ENCODE measurements at regions not wholly inside any gene's neighbourhood (a gene's known extent, or its start where the extent isn't known, plus 50 kb on each side); places are given as distances from the start of the nearest gene placed in this dataset.
"Not testable (repeated sequence)": the region's sequence is repeated elsewhere in the genome, so short reads cannot be mapped to it uniquely, and the experiment has no call there.

DNA sequence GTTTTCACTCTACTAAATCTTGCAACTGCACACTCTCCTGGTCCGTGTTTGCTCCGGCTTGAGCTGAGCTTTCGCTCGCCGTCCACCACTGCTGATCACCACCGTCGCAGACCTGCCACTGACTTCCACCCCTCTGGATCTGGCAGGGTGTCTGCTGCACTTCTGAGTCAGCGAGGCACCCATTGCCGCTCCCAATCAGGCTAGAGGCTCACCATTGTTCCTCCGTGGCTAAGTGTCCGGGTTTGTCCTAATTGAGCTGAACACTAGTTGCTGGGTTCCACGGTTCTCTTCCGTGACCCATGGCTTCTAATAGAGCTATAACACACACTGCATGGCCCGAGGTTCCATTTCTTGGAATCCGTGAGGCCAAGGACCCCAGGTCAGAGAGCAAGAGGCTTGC is 98.6 kb upstream of the GPR6 start:
- no peak for DNase-seq
- ATAC-seq (ENCODE audit: insufficient read depth, low read depth): no peak
- H4K20me1 ChIP-seq (ENCODE audit: insufficient read depth, low read length): no peaks in the 10 kb centered on the region

DNA sequence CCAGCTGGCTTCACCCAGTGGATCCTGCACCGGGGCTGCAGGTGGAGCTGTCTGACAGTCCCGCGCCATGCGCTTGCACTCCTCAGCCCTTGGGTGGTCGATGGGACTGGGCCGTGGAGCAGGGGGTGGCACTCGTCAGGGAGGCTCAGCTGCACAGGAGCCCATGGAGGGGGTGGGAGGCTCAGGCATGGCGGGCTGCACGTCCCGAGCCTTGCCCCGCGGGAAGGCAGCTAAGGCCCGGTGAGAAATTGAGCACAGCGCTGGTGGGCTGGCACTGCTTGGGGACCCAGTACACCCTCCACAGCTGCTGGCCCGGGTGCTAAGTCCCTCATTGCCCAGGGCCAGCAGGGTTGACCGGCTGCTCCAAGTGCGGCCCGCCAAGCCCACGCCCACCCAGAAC is 97.0 kb upstream of the GPR6 start:
- not testable (repeated sequence) for ATAC-seq (ENCODE audit: insufficient read depth, low read depth); H3K9me3 ChIP-seq (ENCODE audit: insufficient read depth, low read length, severe bottlenecking); H3K4me2 ChIP-seq (ENCODE audit: insufficient read depth, low read length); H3K36me3 ChIP-seq (ENCODE audit: insufficient read depth, low read length); H3K27ac ChIP-seq (ENCODE audit: low read length); H3K4me3 ChIP-seq (ENCODE audit: low read depth in 1 of 2, low read length in 2 of 2); H3K9ac ChIP-seq (ENCODE audit: low read depth, low read length); H4K20me1 ChIP-seq (ENCODE audit: insufficient read depth, low read length); DNase-seq; H2AFZ ChIP-seq (ENCODE audit: low read depth, low read length); H3K27me3 ChIP-seq (ENCODE audit: insufficient read depth, low read length, poor library complexity); H3K4me1 ChIP-seq (ENCODE audit: insufficient read depth, low read length); H3K79me2 ChIP-seq (ENCODE audit: insufficient read depth, low read length)

More for the DNA sequence above, 98.6 kb upstream of the GPR6 start:
- Histone ChIP-seq H3K9ac (ENCODE audit: low read depth, low read length) (no peak overlapping the region), H2AFZ (ENCODE audit: low read depth, low read length) (no peak overlapping the region), H3K79me2 (ENCODE audit: insufficient read depth, low read length) (no peaks in the 10 kb centered on the region), H3K9me3 (ENCODE audit: insufficient read depth, low read length, severe bottlenecking) (no peaks in the 10 kb centered on the region), H3K4me1 (ENCODE audit: insufficient read depth, low read length) (no peaks in the 10 kb centered on the region), H3K4me3 (ENCODE audit: low read depth in 1 of 2, low read length in 2 of 2) (no peak overlapping the region), H3K4me2 (ENCODE audit: insufficient read depth, low read length) (no peak overlapping the region), H3K36me3 (ENCODE audit: insufficient read depth, low read length) (no peaks in the 10 kb centered on the region), H3K27me3 (ENCODE audit: insufficient read depth, low read length, poor library complexity) (peaks cover 3% of the 10 kb centered on the region), H3K27ac (ENCODE audit: low read length) (no peak overlapping the region)
- TF ChIP-seq, protein P1, sequence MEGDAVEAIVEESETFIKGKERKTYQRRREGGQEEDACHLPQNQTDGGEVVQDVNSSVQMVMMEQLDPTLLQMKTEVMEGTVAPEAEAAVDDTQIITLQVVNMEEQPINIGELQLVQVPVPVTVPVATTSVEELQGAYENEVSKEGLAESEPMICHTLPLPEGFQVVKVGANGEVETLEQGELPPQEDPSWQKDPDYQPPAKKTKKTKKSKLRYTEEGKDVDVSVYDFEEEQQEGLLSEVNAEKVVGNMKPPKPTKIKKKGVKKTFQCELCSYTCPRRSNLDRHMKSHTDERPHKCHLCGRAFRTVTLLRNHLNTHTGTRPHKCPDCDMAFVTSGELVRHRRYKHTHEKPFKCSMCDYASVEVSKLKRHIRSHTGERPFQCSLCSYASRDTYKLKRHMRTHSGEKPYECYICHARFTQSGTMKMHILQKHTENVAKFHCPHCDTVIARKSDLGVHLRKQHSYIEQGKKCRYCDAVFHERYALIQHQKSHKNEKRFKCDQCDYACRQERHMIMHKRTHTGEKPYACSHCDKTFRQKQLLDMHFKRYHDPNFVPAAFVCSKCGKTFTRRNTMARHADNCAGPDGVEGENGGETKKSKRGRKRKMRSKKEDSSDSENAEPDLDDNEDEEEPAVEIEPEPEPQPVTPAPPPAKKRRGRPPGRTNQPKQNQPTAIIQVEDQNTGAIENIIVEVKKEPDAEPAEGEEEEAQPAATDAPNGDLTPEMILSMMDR (IDR thresholded peaks at IDR 0.05; ENCODE audit: borderline replicate concordance, extremely low read depth, low read length, poor library complexity, severe bottlenecking): no peak
- TF ChIP-seq EZH2 (IDR thresholded peaks at IDR 0.05; ENCODE audit: borderline replicate concordance, low read depth, low read length, severe bottlenecking): no peak

DNA sequence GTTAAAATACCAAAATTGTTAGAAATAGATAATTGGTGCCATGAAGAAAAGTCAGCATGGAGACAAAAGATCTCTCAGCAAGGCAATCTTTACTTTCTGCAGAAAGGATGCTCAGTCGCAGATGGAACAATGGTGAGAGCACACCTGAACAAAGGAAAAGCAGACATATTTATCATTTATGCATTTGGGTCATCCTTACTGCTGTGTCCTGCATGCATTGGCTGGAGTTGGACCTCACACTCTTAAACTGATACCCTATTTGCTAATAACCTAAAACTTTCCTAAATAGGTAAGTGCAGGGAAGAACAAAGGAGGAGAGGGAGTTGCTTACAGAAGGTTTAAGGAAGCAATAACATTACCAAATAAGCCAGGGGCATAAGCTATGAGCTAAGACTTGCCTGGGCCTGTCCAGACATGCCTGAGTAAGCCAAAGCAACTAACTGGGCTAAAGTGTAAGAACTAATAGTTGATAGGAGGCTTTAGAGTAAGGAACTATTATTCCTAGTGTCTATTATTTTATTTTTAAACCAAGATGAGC is 96.1 kb upstream of the GPR6 start:
- not testable (repeated sequence) for H4K20me1 ChIP-seq (ENCODE audit: insufficient read depth, low read length); ATAC-seq (ENCODE audit: insufficient read depth, low read depth); H3K9ac ChIP-seq (ENCODE audit: low read depth, low read length); H3K36me3 ChIP-seq (ENCODE audit: insufficient read depth, low read length); H3K79me2 ChIP-seq (ENCODE audit: insufficient read depth, low read length); DNase-seq; H3K4me2 ChIP-seq (ENCODE audit: insufficient read depth, low read length); H3K9me3 ChIP-seq (ENCODE audit: insufficient read depth, low read length, severe bottlenecking); H2AFZ ChIP-seq (ENCODE audit: low read depth, low read length); H3K27me3 ChIP-seq (ENCODE audit: insufficient read depth, low read length, poor library complexity); H3K4me3 ChIP-seq (ENCODE audit: low read depth in 1 of 2, low read length in 2 of 2); H3K27ac ChIP-seq (ENCODE audit: low read length); H3K4me1 ChIP-seq (ENCODE audit: insufficient read depth, low read length)

DNA sequence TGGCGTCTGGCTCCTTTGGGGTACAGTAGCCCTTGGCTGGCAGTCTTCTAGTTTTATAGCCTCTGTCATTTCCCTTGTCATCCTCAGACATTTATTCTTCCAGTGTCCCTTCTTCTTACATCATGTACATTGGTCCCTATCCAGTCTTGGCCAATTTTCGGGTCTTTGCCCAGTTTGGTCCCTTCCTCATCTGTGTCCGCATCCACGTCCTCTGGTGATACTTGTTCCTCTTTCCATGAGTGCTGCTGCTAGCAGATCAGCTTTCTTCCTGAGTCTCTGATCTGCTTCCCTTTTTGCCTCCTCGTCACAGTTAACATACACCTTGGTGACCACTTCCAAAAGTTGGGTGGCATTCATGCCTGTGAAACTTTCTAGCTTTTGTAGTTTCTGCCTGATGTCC is 86.2 kb upstream of the GPR6 start:
- Histone ChIP-seq H3K27me3 (ENCODE audit: insufficient read depth, low read length, poor library complexity) (no peaks in the 10 kb centered on the region), H3K4me1 (ENCODE audit: insufficient read depth, low read length) (no peaks in the 10 kb centered on the region), H2AFZ (ENCODE audit: low read depth, low read length) (no peak overlapping the region), H3K27ac (ENCODE audit: low read length) (no peak overlapping the region), H3K9me3 (ENCODE audit: insufficient read depth, low read length, severe bottlenecking) (no peaks in the 10 kb centered on the region), H3K79me2 (ENCODE audit: insufficient read depth, low read length) (no peaks in the 10 kb centered on the region), H3K4me3 (ENCODE audit: low read depth in 1 of 2, low read length in 2 of 2) (no peak overlapping the region), H4K20me1 (ENCODE audit: insufficient read depth, low read length) (no peaks in the 10 kb centered on the region), H3K9ac (ENCODE audit: low read depth, low read length) (no peak overlapping the region), H3K36me3 (ENCODE audit: insufficient read depth, low read length) (no peaks in the 10 kb centered on the region), H3K4me2 (ENCODE audit: insufficient read depth, low read length) (no peak overlapping the region)
- ATAC-seq (ENCODE audit: insufficient read depth, low read depth) (no peak), DNase-seq (no peak)
- TF ChIP-seq, protein P1 (IDR thresholded peaks at IDR 0.05; ENCODE audit: borderline replicate concordance, extremely low read depth, low read length, poor library complexity, severe bottlenecking): no peak
- no peak for TF ChIP-seq EZH2 (IDR thresholded peaks at IDR 0.05; ENCODE audit: borderline replicate concordance, low read depth, low read length, severe bottlenecking)

All from DND-41 (cell line).